ENCODE measurements at regions not wholly inside any gene's neighbourhood (a gene's known extent, or its start where the extent isn't known, plus 50 kb on each side); places are given as distances from the start of the nearest gene placed in this dataset.

- ATAC-seq (ENCODE audit: insufficient read depth, low read depth) (no peak), DNase-seq (no peak)
- H3K9ac ChIP-seq (ENCODE audit: low read depth, low read length), result no peak overlapping the region
- H3K79me2 ChIP-seq (ENCODE audit: insufficient read depth, low read length), result no peaks in the 10 kb centered on the region
- no peak overlapping the region for H3K4me3 ChIP-seq (ENCODE audit: low read depth in 1 of 2, low read length in 2 of 2)
- H2AFZ ChIP-seq (ENCODE audit: low read depth, low read length), result no peak overlapping the region
- no peak overlapping the region for H3K4me2 ChIP-seq (ENCODE audit: insufficient read depth, low read length)
- H3K4me1 ChIP-seq (ENCODE audit: insufficient read depth, low read length), result peaks cover 21% of the 10 kb centered on the region
- no peaks in the 10 kb centered on the region for H3K36me3 ChIP-seq (ENCODE audit: insufficient read depth, low read length)
- no peaks in the 10 kb centered on the region for H4K20me1 ChIP-seq (ENCODE audit: insufficient read depth, low read length)
- no peaks in the 10 kb centered on the region for H3K27me3 ChIP-seq (ENCODE audit: insufficient read depth, low read length, poor library complexity)
- no peak overlapping the region for H3K27ac ChIP-seq (ENCODE audit: low read length)
- no peaks in the 10 kb centered on the region for H3K9me3 ChIP-seq (ENCODE audit: insufficient read depth, low read length, severe bottlenecking)
- TF ChIP-seq EZH2 (IDR thresholded peaks at IDR 0.05; ENCODE audit: borderline replicate concordance, low read depth, low read length, severe bottlenecking), result no peak
- TF ChIP-seq CTCF (IDR thresholded peaks at IDR 0.05; ENCODE audit: borderline replicate concordance, extremely low read depth, low read length, poor library complexity, severe bottlenecking), result no peak
These were observed 155.8 kb upstream of the ATP2B1 start for GRCh38 chr12:89864411-89864810.

- Histone ChIP-seq H3K36me3 (ENCODE audit: insufficient read depth, low read length) (no peaks in the 10 kb centered on the region), H3K27ac (ENCODE audit: low read length) (no peak overlapping the region), H2AFZ (ENCODE audit: low read depth, low read length) (no peak overlapping the region), H3K27me3 (ENCODE audit: insufficient read depth, low read length, poor library complexity) (no peaks in the 10 kb centered on the region), H4K20me1 (ENCODE audit: insufficient read depth, low read length) (no peaks in the 10 kb centered on the region), H3K4me3 (ENCODE audit: low read depth in 1 of 2, low read length in 2 of 2) (no peak overlapping the region), H3K9me3 (ENCODE audit: insufficient read depth, low read length, severe bottlenecking) (no peaks in the 10 kb centered on the region), H3K4me1 (ENCODE audit: insufficient read depth, low read length) (peaks cover 21% of the 10 kb centered on the region), H3K4me2 (ENCODE audit: insufficient read depth, low read length) (no peak overlapping the region), H3K9ac (ENCODE audit: low read depth, low read length) (no peak overlapping the region), H3K79me2 (ENCODE audit: insufficient read depth, low read length) (no peaks in the 10 kb centered on the region)
- ATAC-seq (ENCODE audit: insufficient read depth, low read depth), result no peak
- TF ChIP-seq EZH2 (IDR thresholded peaks at IDR 0.05; ENCODE audit: borderline replicate concordance, low read depth, low read length, severe bottlenecking), result no peak
- TF ChIP-seq CTCF (IDR thresholded peaks at IDR 0.05; ENCODE audit: borderline replicate concordance, extremely low read depth, low read length, poor library complexity, severe bottlenecking), result no peak
- DNase-seq, result no peak
These were observed 155.3 kb upstream of the ATP2B1 start for GRCh38 chr12:89863968-89864367.

GRCh38 chr12:89863493-89863938 lies 154.9 kb upstream of the ATP2B1 start:
- no peaks in the 10 kb centered on the region for H3K9me3 ChIP-seq (ENCODE audit: insufficient read depth, low read length, severe bottlenecking)
- no peak overlapping the region for H3K27ac ChIP-seq (ENCODE audit: low read length)
- H3K4me1 ChIP-seq (ENCODE audit: insufficient read depth, low read length), result peaks cover 21% of the 10 kb centered on the region
- no peak overlapping the region for H3K4me2 ChIP-seq (ENCODE audit: insufficient read depth, low read length)
- H3K27me3 ChIP-seq (ENCODE audit: insufficient read depth, low read length, poor library complexity), result no peaks in the 10 kb centered on the region
- H3K79me2 ChIP-seq (ENCODE audit: insufficient read depth, low read length), result no peaks in the 10 kb centered on the region
- H3K4me3 ChIP-seq (ENCODE audit: low read depth in 1 of 2, low read length in 2 of 2), result no peak overlapping the region
- DNase-seq (no peak), ATAC-seq (ENCODE audit: insufficient read depth, low read depth) (0 out of 3 replicates have a peak, but pooled peaks have one; percentile 20)
- H3K9ac ChIP-seq (ENCODE audit: low read depth, low read length), result no peak overlapping the region
- no peak for TF ChIP-seq CTCF (IDR thresholded peaks at IDR 0.05; ENCODE audit: borderline replicate concordance, extremely low read depth, low read length, poor library complexity, severe bottlenecking)
- TF ChIP-seq EZH2 (IDR thresholded peaks at IDR 0.05; ENCODE audit: borderline replicate concordance, low read depth, low read length, severe bottlenecking), result no peak
- H2AFZ ChIP-seq (ENCODE audit: low read depth, low read length), result peak overlapping the region; percentile 62
- H4K20me1 ChIP-seq (ENCODE audit: insufficient read depth, low read length), result no peaks in the 10 kb centered on the region
- H3K36me3 ChIP-seq (ENCODE audit: insufficient read depth, low read length), result no peaks in the 10 kb centered on the region
